ENCODE measurements at regions not wholly inside any gene's neighbourhood (a gene's known extent, or its start where the extent isn't known, plus 50 kb on each side); places are given as distances from the start of the nearest gene placed in this dataset.

GRCh38 chr7:152579070-152579469 lies 96.9 kb downstream of the XRCC2 start:
- no peak for TF ChIP-seq CTCF (conservative IDR thresholded peaks at IDR 0.05)
- TF ChIP-seq EZH2 (IDR thresholded peaks at IDR 0.05; ENCODE audit: low read depth) = no peak
